HFF-Myc (cell line): ENCODE measurements at regions not wholly inside any gene's neighbourhood (a gene's known extent, or its start where the extent isn't known, plus 50 kb on each side); places are given as distances from the start of the nearest gene placed in this dataset.

Experiments
- DNase-seq: peaks from one replicate; pipeline ENCODE4 v3.0.0-alpha.2; 2011; ENCODE audit warnings: low read depth; ENCODE audit errors: extremely low read depth
- H3K4me3 ChIP-seq: replicated peaks from 2 replicates; pipeline ENCODE4 v1.5.1; 2011; ENCODE audit warnings: low read depth, mild to moderate bottlenecking, control low read depth, low read length
- CTCF ChIP-seq: IDR thresholded peaks from 2 replicates; pipeline ENCODE4 v1.5.1; 2012; ENCODE audit warnings: mild to moderate bottlenecking, low read depth, low read length, control low read depth; ENCODE audit errors: missing control alignments

- H3K4me3 ChIP-seq: no peak overlapping the region
- TF ChIP-seq CTCF: no peak
- DNase-seq: no peak
Measured at GRCh38 chr10:61244261-61244775, 208.9 kb downstream of the TMEM26 start.

GRCh38 chr10:61232780-61233179 is 220.4 kb downstream of the TMEM26 start:
- no peak for DNase-seq
- no peak for TF ChIP-seq CTCF
- H3K4me3 ChIP-seq: no peak overlapping the region

- H3K4me3 ChIP-seq: no peak overlapping the region
- TF ChIP-seq CTCF: no peak
- DNase-seq: no peak
Measured at GRCh38 chr10:61225939-61226338, 227.2 kb downstream of the TMEM26 start.

GRCh38 chr10:61223576-61223975 is 229.6 kb downstream of the TMEM26 start:
- H3K4me3 ChIP-seq: no peak overlapping the region
- TF ChIP-seq CTCF: no peak
- no peak for DNase-seq

- no peak for DNase-seq
- no peak overlapping the region for H3K4me3 ChIP-seq
- TF ChIP-seq CTCF: no peak
Measured at GRCh38 chr10:61219696-61220095, 233.5 kb downstream of the TMEM26 start.

- no peak for DNase-seq
- TF ChIP-seq CTCF: no peak
- H3K4me3 ChIP-seq: no peak overlapping the region
Measured at GRCh38 chr10:61217851-61218565, 235.2 kb downstream of the TMEM26 start.

GRCh38 chr10:61215246-61215645 is 237.9 kb downstream of the TMEM26 start:
- DNase-seq: no peak
- no peak for TF ChIP-seq CTCF
- no peak overlapping the region for H3K4me3 ChIP-seq
